ENCODE measurements at regions not wholly inside any gene's neighbourhood (a gene's known extent, or its start where the extent isn't known, plus 50 kb on each side); places are given as distances from the start of the nearest gene placed in this dataset.

DNA sequence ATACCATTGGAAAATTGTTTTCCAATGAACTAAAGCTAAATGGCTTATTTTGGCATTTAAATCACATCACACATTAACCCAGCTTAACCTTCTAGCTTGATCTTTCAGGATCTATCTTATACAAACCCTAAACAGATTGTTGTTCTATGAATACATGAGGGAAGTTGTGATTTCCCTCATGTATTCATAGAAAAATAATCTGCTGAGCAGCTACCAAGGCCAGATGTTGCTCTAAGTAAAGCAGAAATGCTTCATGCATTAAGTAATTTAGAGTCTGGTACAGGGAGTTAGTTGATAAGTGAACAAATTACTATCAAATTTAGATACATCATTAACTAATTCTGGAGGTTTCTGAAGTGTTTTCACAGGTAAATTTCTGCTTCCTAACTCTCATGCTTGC lies 204.6 kb upstream of the ANO3 start:
- no peak for ATAC-seq (ENCODE audit: insufficient read depth, low FRiP score)

DNA sequence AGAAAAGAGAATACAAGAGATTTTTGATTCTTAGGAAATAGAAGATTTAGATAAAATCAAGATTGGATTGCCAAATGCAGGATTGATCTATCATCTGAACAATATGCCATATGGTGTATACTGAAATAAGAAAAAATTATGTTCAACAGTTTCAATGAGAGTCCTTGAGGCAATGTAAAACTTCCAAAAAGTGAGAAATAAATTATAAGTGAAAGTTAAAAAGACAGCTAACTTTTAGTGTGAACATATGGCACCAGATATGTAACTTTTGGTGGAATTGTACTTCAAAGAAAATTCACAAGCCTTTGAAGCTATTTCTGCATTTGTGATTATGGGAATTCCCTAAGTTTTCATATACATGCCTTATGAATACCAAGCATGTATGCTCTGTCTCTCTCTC lies 200.5 kb upstream of the ANO3 start:
- DNase-seq: no peak
- no peak for ATAC-seq (ENCODE audit: insufficient read depth, low FRiP score)
- Histone ChIP-seq H3K4me3 (no peak overlapping the region), H3K4me1 (ENCODE audit: control insufficient read depth in 5 of 5, insufficient read depth in 5 of 5, low read length in 5 of 5) (no peaks in the 10 kb centered on the region), H3K27ac (ENCODE audit: low read depth in 1 of 2, low read length in 1 of 2) (no peak overlapping the region), H3K9ac (ENCODE audit: insufficient read depth in 1 of 2, low read length in 2 of 2) (no peak overlapping the region), H3K27me3 (ENCODE audit: control insufficient read depth in 3 of 3, insufficient read depth in 3 of 3, low read length in 2 of 3) (no peaks in the 10 kb centered on the region), H3K9me3 (ENCODE audit: control insufficient read depth in 4 of 4, insufficient read depth in 3 of 4, low read length in 3 of 4) (no peaks in the 10 kb centered on the region), H3K36me3 (ENCODE audit: control insufficient read depth in 4 of 4, insufficient read depth in 4 of 4, low read length in 4 of 4) (no peaks in the 10 kb centered on the region)
- TF ChIP-seq, protein P1, sequence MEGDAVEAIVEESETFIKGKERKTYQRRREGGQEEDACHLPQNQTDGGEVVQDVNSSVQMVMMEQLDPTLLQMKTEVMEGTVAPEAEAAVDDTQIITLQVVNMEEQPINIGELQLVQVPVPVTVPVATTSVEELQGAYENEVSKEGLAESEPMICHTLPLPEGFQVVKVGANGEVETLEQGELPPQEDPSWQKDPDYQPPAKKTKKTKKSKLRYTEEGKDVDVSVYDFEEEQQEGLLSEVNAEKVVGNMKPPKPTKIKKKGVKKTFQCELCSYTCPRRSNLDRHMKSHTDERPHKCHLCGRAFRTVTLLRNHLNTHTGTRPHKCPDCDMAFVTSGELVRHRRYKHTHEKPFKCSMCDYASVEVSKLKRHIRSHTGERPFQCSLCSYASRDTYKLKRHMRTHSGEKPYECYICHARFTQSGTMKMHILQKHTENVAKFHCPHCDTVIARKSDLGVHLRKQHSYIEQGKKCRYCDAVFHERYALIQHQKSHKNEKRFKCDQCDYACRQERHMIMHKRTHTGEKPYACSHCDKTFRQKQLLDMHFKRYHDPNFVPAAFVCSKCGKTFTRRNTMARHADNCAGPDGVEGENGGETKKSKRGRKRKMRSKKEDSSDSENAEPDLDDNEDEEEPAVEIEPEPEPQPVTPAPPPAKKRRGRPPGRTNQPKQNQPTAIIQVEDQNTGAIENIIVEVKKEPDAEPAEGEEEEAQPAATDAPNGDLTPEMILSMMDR (IDR thresholded peaks at IDR 0.05; ENCODE audit: control extremely low read depth, extremely low read depth): no peak

More for the DNA sequence above, 204.6 kb upstream of the ANO3 start:
- TF ChIP-seq, protein P1 (IDR thresholded peaks at IDR 0.05; ENCODE audit: control extremely low read depth, extremely low read depth): no peak
- Histone ChIP-seq H3K36me3 (ENCODE audit: control insufficient read depth in 4 of 4, insufficient read depth in 4 of 4, low read length in 4 of 4) (no peaks in the 10 kb centered on the region), H3K4me3 (no peak overlapping the region), H3K9me3 (ENCODE audit: control insufficient read depth in 4 of 4, insufficient read depth in 3 of 4, low read length in 3 of 4) (no peaks in the 10 kb centered on the region), H3K4me1 (ENCODE audit: control insufficient read depth in 5 of 5, insufficient read depth in 5 of 5, low read length in 5 of 5) (no peaks in the 10 kb centered on the region), H3K9ac (ENCODE audit: insufficient read depth in 1 of 2, low read length in 2 of 2) (no peak overlapping the region), H3K27ac (ENCODE audit: low read depth in 1 of 2, low read length in 1 of 2) (no peak overlapping the region), H3K27me3 (ENCODE audit: control insufficient read depth in 3 of 3, insufficient read depth in 3 of 3, low read length in 2 of 3) (no peaks in the 10 kb centered on the region)
- DNase-seq: no peak

DNA sequence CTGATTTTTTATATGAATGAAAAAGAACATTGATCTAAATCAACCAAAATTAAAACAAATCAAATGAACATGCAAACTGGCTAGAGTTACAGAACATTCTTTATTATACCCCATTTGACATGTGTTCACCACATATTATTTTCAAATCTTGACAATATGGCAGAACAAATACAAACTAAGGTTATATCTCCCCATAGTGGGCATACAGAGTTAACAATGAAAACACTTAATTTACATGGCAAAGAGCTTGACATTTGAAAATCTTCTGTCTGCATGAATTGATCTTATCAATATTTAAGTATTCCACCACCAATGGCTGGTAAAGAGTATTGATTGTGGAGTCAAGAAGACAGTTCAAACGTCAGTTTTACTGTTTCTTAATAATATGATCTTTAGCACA lies 197.9 kb upstream of the ANO3 start:
- Histone ChIP-seq H3K36me3 (ENCODE audit: control insufficient read depth in 4 of 4, insufficient read depth in 4 of 4, low read length in 4 of 4) (no peaks in the 10 kb centered on the region), H3K4me1 (ENCODE audit: control insufficient read depth in 5 of 5, insufficient read depth in 5 of 5, low read length in 5 of 5) (no peaks in the 10 kb centered on the region), H3K27ac (ENCODE audit: low read depth in 1 of 2, low read length in 1 of 2) (no peak overlapping the region), H3K27me3 (ENCODE audit: control insufficient read depth in 3 of 3, insufficient read depth in 3 of 3, low read length in 2 of 3) (no peaks in the 10 kb centered on the region), H3K4me3 (no peak overlapping the region), H3K9me3 (ENCODE audit: control insufficient read depth in 4 of 4, insufficient read depth in 3 of 4, low read length in 3 of 4) (no peaks in the 10 kb centered on the region), H3K9ac (ENCODE audit: insufficient read depth in 1 of 2, low read length in 2 of 2) (no peak overlapping the region)
- ATAC-seq (ENCODE audit: insufficient read depth, low FRiP score): no peak
- TF ChIP-seq, protein P1 (IDR thresholded peaks at IDR 0.05; ENCODE audit: control extremely low read depth, extremely low read depth): no peak
- WGBS, 2 donors: 77 to 84% methylated on average over 1 of the region's 1 CpG
- no peak for DNase-seq
